HG03066 (cell line): ENCODE measurements at regions not wholly inside any gene's neighbourhood (a gene's known extent, or its start where the extent isn't known, plus 50 kb on each side); places are given as distances from the start of the nearest gene placed in this dataset.

Experiments used
- ATAC-seq: cut with Tn5 transposase; IDR thresholded peaks from one replicate; pipeline ENCODE4 v1.9.1; 2021; ENCODE audit warnings: low read depth; ENCODE audit not compliant: unreplicated experiment

GRCh38 chr15:46753946-46754345 is 963.4 kb upstream of the SEMA6D start:
- no peak for ATAC-seq

- ATAC-seq: no peak
These were observed 954.2 kb upstream of the SEMA6D start for GRCh38 chr15:46763091-46763490.

DNA sequence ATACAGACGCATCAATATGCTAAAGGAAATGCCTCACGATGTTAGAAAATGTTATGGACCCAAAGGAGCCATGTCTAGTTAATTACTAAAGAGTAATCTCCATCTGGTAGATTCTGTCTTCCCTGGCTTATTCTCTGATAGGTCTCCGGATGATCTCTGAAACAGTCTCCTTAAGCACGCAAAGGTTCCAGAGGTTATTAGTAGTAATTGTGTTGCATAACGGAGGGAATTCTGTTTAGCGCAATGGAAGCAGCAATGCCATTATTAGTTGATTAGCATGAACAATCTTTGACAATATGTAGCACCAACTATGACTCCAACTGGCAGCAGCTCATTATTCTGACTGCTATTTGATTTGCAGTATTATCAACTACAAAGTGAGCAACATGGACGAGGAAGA is 952.5 kb upstream of the SEMA6D start:
- ATAC-seq: no peak

DNA sequence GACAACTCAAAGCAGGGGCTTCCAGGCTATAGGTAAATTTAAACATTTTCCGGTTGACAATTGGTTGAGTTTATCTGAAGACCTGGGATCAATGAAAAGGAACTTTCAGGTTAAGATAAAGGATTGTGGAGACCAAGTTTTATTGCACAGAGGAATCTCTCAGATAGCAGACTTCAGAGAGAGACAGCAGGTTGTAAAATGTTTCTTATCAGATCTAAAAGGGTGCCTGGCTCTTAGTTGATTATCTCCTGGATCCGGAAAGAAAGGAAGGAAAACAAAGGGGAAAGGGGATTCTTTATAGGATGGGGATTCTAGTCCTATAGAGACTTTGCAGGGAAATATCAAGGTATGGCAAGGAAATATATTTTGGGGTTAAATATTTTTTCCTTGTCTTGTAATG is 951.3 kb upstream of the SEMA6D start:
- no peak for ATAC-seq

GRCh38 chr15:46768287-46768686 is 949.0 kb upstream of the SEMA6D start:
- no peak for ATAC-seq

- ATAC-seq: no peak
These were observed 944.3 kb upstream of the SEMA6D start for GRCh38 chr15:46773016-46773415.

- ATAC-seq: no peak
These were observed 938.4 kb upstream of the SEMA6D start for GRCh38 chr15:46778876-46779275.

DNA sequence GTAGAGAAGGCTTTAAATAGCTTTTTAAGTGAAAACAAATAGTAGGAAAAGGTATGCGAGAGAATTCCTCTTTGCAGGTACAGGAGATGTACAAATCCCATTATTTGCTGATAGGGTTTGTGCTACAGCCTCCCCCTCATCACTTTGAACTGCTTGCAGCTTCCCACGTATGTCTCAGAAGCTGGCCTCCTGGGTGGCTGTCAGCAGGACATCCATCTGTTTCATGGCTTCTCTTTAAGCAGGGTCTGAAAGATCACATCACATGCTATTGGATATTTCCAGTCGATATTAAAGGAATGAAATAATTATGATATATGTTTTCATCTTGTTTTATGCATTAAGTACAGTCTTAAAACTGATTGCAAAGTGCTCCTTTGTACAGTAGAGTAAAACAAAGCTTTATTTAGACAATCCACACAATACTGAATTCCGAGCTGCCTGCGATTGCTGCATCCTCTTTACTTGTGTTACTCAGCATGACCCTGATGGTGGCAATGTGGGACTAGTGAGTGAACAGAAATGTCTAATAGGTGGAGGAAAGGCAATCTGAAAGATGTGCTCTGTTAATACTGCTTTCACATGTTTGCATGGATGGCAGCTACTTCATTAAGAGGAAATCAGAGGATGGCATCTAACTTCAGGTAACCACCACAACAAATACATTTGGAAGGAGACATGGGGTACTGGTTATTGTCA is 930.6 kb upstream of the SEMA6D start:
- ATAC-seq: no peak

- no peak for ATAC-seq
These were observed 921.6 kb upstream of the SEMA6D start for GRCh38 chr15:46795685-46796084.

DNA sequence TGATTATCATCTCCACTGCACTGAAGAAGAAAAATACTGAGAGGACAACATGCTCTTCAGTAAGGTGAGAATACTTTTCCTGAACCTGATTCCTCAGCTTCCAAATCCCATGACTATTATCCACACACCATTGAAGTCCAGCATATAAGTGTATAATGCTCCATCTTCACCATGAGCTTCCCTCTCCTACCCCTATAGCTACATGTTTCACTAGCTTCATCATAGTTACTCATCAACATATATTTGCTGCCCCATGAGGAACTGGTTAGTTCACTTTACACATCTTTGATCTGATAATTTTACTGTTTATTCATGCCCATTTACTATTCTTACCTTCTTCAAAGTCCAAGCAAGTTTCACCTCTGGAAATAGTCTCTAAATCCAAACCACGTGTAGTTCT is 908.5 kb upstream of the SEMA6D start:
- no peak for ATAC-seq

GRCh38 chr15:46815240-46815639 is 902.1 kb upstream of the SEMA6D start:
- no peak for ATAC-seq

- ATAC-seq: no peak
These were observed 901.5 kb upstream of the SEMA6D start for GRCh38 chr15:46815765-46816164.

DNA sequence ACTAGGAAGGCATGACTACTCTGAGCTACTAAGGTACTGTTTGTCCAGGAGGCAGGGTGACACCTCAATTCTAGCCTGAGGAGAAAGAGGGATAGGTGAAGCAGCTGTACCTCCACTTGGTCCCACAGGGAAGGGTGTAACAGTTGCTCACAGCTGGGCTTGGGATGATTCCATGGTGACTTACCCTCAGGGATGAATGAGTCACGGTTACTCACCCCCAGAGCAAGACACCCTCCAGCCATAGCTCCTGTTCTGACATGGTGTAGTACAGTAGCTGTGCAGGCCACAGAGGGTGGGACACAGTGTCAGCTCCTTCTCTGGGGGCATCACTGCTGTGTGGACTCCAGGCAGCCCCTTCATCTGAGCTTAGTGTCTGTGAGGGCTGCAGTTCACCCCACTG is 868.6 kb upstream of the SEMA6D start:
- no peak for ATAC-seq

GRCh38 chr15:46853600-46853999 is 863.7 kb upstream of the SEMA6D start:
- ATAC-seq: no peak

DNA sequence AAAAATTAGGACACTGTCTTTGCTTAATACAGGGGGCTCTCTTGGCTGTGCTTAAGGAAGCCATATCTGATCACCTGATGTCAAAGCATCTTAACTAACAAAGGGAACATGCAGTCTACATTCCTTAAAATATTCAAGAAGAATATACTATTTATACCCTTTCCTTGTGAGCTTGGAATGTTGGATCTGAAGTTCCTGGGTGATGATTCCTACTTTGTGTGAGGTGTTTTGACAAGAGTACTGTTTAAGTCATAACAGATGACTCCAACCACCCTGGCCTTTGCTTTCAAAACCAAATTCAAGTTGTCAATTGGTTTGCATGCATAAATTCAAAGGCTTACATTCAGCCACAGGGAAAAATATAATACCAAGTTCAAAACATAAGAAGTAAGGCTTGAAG is 862.7 kb upstream of the SEMA6D start:
- ATAC-seq: no peak

- no peak for ATAC-seq
These were observed 861.9 kb upstream of the SEMA6D start for GRCh38 chr15:46855388-46855787.

DNA sequence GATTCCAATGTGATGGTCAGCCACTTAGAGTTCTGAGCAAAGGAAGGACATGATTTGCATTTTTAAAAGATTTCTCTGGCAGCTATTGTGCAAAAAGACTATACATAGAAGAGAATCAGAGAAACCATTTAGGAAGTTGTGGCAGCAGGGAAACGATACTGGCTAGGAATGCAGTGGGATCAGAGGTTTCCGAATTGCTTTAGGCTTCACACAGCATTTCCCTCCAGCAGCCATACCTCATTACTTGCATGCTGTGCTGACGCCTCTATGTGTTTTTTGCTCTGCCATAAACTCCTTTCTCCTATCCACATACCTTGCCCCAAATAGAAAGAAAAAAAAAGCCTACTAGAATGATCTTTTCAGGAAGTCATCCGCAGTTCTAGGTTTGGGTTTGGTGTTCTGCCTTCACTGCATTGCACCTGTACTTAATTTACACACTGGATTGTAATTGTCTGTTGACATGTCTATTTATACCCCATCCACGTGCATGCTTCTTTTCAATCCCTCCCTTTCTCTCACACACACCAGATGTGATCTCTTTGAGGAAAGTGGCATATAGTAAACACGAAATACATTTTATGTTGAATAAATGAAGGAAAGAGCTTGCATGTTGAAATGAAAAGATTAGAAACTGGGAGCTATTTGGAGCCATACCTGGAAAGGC is 860.3 kb upstream of the SEMA6D start:
- no peak for ATAC-seq

DNA sequence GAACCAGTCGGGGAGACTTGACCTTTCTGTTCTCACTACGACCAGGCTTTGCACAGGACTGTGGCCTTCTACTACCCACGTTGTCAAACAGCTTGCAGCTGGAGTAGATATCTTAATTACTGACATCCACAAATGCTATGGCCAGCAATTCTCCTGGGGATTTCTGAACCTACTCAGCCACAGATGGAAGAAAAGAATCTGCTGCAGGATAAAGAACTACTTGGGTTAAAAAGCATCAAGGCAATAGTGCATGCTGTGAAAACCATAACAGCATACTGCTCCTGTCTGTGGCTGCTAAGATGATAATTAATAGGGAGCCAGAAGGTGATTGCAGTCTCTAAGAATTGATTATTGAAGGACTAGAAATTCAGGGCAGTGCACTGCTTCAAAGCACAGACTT is 859.2 kb upstream of the SEMA6D start:
- ATAC-seq: no peak

GRCh38 chr15:46861796-46862195 is 855.5 kb upstream of the SEMA6D start:
- no peak for ATAC-seq

DNA sequence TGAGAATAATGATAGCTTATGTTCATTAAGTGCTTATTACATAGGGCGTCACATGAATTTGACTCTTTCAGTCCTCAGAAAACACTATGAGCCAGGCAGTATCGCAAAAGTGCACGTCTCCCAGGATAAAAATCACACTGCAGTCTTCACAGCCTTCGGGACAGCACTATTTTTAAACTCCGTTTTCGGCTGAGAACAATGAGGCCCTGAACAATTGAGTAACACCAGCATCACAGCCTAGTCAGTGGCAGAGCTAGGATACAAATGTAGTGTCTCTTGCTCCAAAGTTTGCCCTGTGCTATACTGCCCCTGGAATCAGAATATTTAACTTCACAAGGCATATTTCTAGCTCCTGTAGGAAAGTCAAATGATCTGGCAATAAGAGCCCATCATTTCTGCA is 852.1 kb upstream of the SEMA6D start:
- no peak for ATAC-seq

DNA sequence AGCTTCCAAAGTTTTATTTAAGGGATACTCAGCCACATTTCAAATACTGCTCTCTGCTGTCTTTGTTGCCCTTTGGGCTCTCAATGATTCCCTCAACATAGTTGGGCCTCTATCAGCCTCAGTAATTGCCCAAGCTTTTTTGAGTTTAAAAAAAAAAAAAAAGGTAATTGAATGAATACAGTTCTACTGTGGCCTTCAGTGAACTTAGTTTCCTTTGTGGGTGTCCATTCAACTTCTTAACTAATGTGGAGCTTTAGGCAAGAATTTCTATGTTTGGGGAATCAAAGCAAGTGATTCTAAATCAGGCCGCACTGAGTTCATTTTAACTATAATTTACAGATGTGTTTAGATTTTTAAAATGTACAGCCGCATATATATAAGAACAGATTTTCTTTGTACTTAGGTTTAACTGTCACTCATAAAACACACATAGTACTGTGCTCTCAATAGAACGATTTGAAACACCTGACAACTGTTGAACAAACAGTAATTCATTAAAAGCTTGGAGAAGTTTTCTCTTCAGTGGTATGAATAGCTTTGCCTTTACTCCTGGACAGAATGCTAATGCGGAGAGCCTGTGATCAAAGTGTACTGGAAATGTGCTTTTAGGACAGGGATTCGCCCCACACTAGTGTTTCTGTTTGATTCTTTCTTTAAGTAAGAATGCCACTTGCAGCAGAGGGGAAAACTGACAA is 844.9 kb upstream of the SEMA6D start:
- no peak for ATAC-seq

DNA sequence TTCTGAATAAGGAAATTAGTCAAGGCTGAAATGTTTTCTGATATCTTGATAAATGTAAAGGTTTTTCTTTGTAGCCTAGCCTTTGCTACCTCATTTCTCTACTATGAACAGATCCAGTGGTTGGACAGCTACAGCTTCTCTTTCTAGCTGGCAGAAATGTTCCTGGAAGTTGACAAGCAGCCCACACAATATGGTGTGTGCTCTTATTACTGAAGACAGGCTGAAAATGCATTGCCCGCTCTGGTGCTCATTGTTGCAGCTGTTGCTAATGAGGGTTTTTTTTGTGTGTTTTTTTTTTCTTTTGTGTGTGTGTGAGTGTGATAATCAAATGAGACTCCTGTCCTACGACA is 844.3 kb upstream of the SEMA6D start:
- no peak for ATAC-seq
